PC-3 (cell line): ENCODE measurements at regions not wholly inside any gene's neighbourhood (a gene's known extent, or its start where the extent isn't known, plus 50 kb on each side); places are given as distances from the start of the nearest gene placed in this dataset.

Experiments used
- ATAC-seq: fragments of 200-7000 bp; cut with Tn5 transposase; 2 replicates; pipeline ENCODE4 v1.9.1; 2020; ENCODE audit warnings: mild to moderate bottlenecking, moderate library complexity
- BruUV-seq: library from RNA; stranded (reverse); fragments of 400-500 nt; replicated peaks from 2 replicates; lab custom pipeline; 2021; lab: Mats Ljungman, UMichigan
- CTCF ChIA-PET: fragments of 300-600 bp; sonication (Branson Sonifier 250); formaldehyde crosslinking; loops from one replicate; lab custom pipeline; 2022; ENCODE audit warnings: antibody characterized with exemption; lab: Charles Lee
- POLR2A ChIA-PET: fragments of 300-600 bp; sonication (Branson Sonifier 250); formaldehyde crosslinking; loops from one replicate; lab custom pipeline; 2022; ENCODE audit warnings: antibody characterized with exemption; ENCODE audit not compliant: unreplicated experiment; lab: Charles Lee
- DNase-seq: peaks from one replicate; pipeline ENCODE4 v3.0.0-alpha.2; 2015
- H2AFZ ChIP-seq: fragments of 300-600 bp; sonication (generic); 2 replicates; pipeline ENCODE4 v1.6.0; 2016; ENCODE audit warnings: antibody characterized with exemption, low read length
- H3F3A ChIP-seq: fragments of 300-600 bp; sonication (generic); one replicate; pipeline ENCODE4 v1.6.0; 2017; ENCODE audit warnings: antibody characterized with exemption, low read length, control low read depth, mild to moderate bottlenecking; ENCODE audit not compliant: unreplicated experiment
- H3K27ac ChIP-seq: fragments of 300-600 bp; sonication (generic); 2 replicates; pipeline ENCODE4 v1.5.1; 2016; ENCODE audit warnings: mild to moderate bottlenecking, low read length
- H3K27me3 ChIP-seq: fragments of 300-600 bp; sonication (generic); 2 replicates; pipeline ENCODE4 v1.6.1; 2016; ENCODE audit warnings: low read length, mixed read lengths
- H3K36me3 ChIP-seq: fragments of 300-600 bp; sonication (generic); 2 replicates; pipeline ENCODE4 v1.6.1; 2016; ENCODE audit warnings: low read depth, mixed run types, low read length, mixed read lengths
- H3K4me1 ChIP-seq: fragments of 300-600 bp; sonication (generic); 2 replicates; pipeline ENCODE4 v1.5.1; 2016; ENCODE audit warnings: low read length; ENCODE audit not compliant: insufficient read depth
- H3K4me2 ChIP-seq: fragments of 300-600 bp; sonication (generic); 2 replicates; pipeline ENCODE4 v1.6.0; 2016; ENCODE audit warnings: low read length
- H3K4me3 ChIP-seq: fragments of 300-600 bp; sonication (generic); 2 replicates; pipeline ENCODE4 v1.5.1; 2016; ENCODE audit warnings: mild to moderate bottlenecking, low read length, mixed read lengths
- H3K79me2 ChIP-seq: fragments of 300-600 bp; sonication (generic); 2 replicates; pipeline ENCODE4 v1.6.1; 2017; ENCODE audit warnings: low read length, mixed read lengths
- H3K9ac ChIP-seq: fragments of 300-600 bp; sonication (generic); 2 replicates; pipeline ENCODE4 v1.6.0; 2016; ENCODE audit warnings: mild to moderate bottlenecking, low read length
- H3K9me2 ChIP-seq: fragments of 300-600 bp; sonication (generic); replicated peaks from 2 replicates; pipeline ENCODE4 v1.6.1; 2016; ENCODE audit warnings: mixed run types, low read length, mixed read lengths
- H3K9me3 ChIP-seq: fragments of 300-600 bp; sonication (generic); 2 replicates; pipeline ENCODE4 v1.6.1; 2016; ENCODE audit warnings: low read length, mixed read lengths
- H4K20me1 ChIP-seq: fragments of 300-600 bp; sonication (generic); 2 replicates; pipeline ENCODE4 v1.6.1; 2016; ENCODE audit warnings: low read length, mixed read lengths
- EZH2 ChIP-seq: fragments of 300-600 bp; sonication (generic); IDR thresholded peaks from one replicate; pipeline ENCODE4 v1.6.1; 2017; ENCODE audit warnings: antibody characterized with exemption, mild to moderate bottlenecking, low read length; ENCODE audit not compliant: unreplicated experiment
- EZH2phosphoT487 ChIP-seq: fragments of 300-600 bp; sonication (generic); IDR thresholded peaks from 2 replicates; pipeline ENCODE4 v1.6.1; 2018; ENCODE audit warnings: mild to moderate bottlenecking, antibody characterized with exemption, low read length, borderline replicate concordance
- intact Hi-C: fragments of 100-400 bp; cut with micrococcal nuclease; formaldehyde crosslinking; loops from 2 replicates; pipeline ENCODE4 v1.9.0; 2023
- TF ChIP-seq, protein P1 (sequence below): fragments of 300-600 bp; sonication (generic); conservative IDR thresholded peaks from 2 replicates; pipeline ENCODE4 v1.5.1; 2017; ENCODE audit warnings: antibody characterized with exemption, low read depth, mild to moderate bottlenecking, low read length

GRCh38 chr3:68271145-68271544, 616.7 kb upstream of the SUCLG2 start:
- Histone ChIP-seq H3K79me2 (no peaks in the 10 kb centered on the region), H3K9ac (no peak overlapping the region), H3K4me3 (no peak overlapping the region), H4K20me1 (no peaks in the 10 kb centered on the region), H3K4me1 (no peaks in the 10 kb centered on the region), H3K4me2 (no peak overlapping the region), H3K27me3 (no peaks in the 10 kb centered on the region), H3F3A (no peaks in the 10 kb centered on the region), H2AFZ (no peak overlapping the region), H3K9me2 (no peaks in the 10 kb centered on the region), H3K36me3 (no peaks in the 10 kb centered on the region), H3K9me3 (no peaks in the 10 kb centered on the region), H3K27ac (no peak overlapping the region)
- POLR2A ChIA-PET, result no interaction called here
- CTCF ChIA-PET, result no interaction called here
- ATAC-seq (no peak), DNase-seq (no peak)
- TF ChIP-seq EZH2, result no peak
- TF ChIP-seq, protein P1, sequence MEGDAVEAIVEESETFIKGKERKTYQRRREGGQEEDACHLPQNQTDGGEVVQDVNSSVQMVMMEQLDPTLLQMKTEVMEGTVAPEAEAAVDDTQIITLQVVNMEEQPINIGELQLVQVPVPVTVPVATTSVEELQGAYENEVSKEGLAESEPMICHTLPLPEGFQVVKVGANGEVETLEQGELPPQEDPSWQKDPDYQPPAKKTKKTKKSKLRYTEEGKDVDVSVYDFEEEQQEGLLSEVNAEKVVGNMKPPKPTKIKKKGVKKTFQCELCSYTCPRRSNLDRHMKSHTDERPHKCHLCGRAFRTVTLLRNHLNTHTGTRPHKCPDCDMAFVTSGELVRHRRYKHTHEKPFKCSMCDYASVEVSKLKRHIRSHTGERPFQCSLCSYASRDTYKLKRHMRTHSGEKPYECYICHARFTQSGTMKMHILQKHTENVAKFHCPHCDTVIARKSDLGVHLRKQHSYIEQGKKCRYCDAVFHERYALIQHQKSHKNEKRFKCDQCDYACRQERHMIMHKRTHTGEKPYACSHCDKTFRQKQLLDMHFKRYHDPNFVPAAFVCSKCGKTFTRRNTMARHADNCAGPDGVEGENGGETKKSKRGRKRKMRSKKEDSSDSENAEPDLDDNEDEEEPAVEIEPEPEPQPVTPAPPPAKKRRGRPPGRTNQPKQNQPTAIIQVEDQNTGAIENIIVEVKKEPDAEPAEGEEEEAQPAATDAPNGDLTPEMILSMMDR, result no peak
- TF ChIP-seq EZH2phosphoT487, result no peak
- no TSS peak for BruUV-seq
- intact Hi-C loops, result no loop called here

DNA sequence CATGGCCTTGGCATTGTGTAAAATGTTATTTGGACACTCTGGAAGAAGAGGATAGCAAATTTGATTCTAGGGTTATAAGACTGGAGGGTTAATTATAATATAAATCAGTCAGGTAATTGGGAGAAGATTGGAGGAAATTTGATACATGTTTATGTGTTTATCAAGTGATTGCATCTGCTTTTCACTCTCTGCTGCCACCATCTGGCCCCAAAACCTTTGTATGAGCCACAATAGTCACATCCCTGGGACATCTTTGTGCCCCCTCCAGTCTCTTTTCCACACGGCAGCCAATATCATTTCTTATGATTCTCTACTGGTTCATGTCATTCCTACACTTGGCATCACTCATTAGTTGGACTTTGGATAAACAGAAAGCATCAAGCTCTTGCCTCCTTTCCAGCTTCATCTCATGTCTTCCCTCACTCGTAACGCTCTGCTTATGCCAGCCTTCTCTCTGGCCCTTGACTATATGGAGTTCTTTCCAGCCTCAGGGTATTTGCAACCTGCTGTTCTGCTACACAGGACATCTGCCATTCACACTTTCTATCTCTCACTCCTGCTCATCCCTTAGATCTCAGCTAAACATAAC, 602.3 kb upstream of the SUCLG2 start:
- H3K4me3 ChIP-seq, result no peak overlapping the region
- H3K27me3 ChIP-seq, result no peaks in the 10 kb centered on the region
- no peaks in the 10 kb centered on the region for H3K79me2 ChIP-seq
- intact Hi-C loops, result loop anchor here (10.0 kb wide), 1 partner anchor 872 kb away; no protein-coding TSS in a partner anchor
- BruUV-seq, result no TSS peak
- no peak overlapping the region for H3K9ac ChIP-seq
- peak; percentile 1 for DNase-seq
- ATAC-seq, result no peak
- POLR2A ChIA-PET, result no interaction called here
- no peaks in the 10 kb centered on the region for H3K9me3 ChIP-seq
- CTCF ChIA-PET, result no interaction called here
- H4K20me1 ChIP-seq, result no peaks in the 10 kb centered on the region
- H2AFZ ChIP-seq, result no peak overlapping the region
- H3F3A ChIP-seq, result no peaks in the 10 kb centered on the region
- no peak overlapping the region for H3K4me2 ChIP-seq
- no peak overlapping the region for H3K27ac ChIP-seq
- H3K4me1 ChIP-seq, result no peaks in the 10 kb centered on the region
- H3K9me2 ChIP-seq, result no peaks in the 10 kb centered on the region
- TF ChIP-seq EZH2phosphoT487 (no peak), EZH2 (no peak)
- TF ChIP-seq, protein P1, result peak; percentile 35; the same call in 1 of the 2 replicates
- H3K36me3 ChIP-seq, result no peaks in the 10 kb centered on the region

DNA sequence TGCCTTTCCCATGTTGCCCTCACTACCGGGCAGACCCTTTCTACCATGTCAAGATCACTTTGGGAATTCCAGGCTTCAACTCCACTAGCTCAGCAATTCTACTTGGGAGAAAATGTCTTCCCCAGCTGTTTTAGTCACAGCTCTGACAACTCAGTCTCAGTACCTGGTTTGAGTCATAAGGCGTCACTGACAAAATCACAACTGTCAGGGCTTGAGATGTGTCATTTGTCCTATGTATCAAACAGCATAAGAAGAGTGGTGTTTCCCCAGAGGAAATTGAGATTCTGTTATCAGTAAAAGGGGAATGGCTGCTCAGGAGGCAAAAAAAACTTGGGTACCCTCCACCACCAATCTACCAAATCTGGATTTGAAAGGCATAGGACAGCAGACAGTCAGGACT, 594.9 kb upstream of the SUCLG2 start:
- no TSS peak for BruUV-seq
- H3K27ac ChIP-seq, result no peak overlapping the region
- H3K27me3 ChIP-seq, result no peaks in the 10 kb centered on the region
- no peaks in the 10 kb centered on the region for H3F3A ChIP-seq
- no peaks in the 10 kb centered on the region for H3K79me2 ChIP-seq
- POLR2A ChIA-PET, result no interaction called here
- ATAC-seq (no peak), DNase-seq (no peak)
- intact Hi-C loops, result no loop called here
- TF ChIP-seq, protein P1, result no peak
- TF ChIP-seq EZH2phosphoT487, result no peak
- no peak for TF ChIP-seq EZH2
- no peaks in the 10 kb centered on the region for H3K4me1 ChIP-seq
- H3K4me2 ChIP-seq, result no peak overlapping the region
- no peaks in the 10 kb centered on the region for H3K9me3 ChIP-seq
- no peaks in the 10 kb centered on the region for H3K9me2 ChIP-seq
- no peaks in the 10 kb centered on the region for H4K20me1 ChIP-seq
- CTCF ChIA-PET, result no interaction called here
- H3K4me3 ChIP-seq, result no peak overlapping the region
- no peaks in the 10 kb centered on the region for H3K36me3 ChIP-seq
- no peak overlapping the region for H3K9ac ChIP-seq
- no peak overlapping the region for H2AFZ ChIP-seq
